ENCODE measurements at regions not wholly inside any gene's neighbourhood (a gene's known extent, or its start where the extent isn't known, plus 50 kb on each side); places are given as distances from the start of the nearest gene placed in this dataset.
"Not testable (repeated sequence)": the region's sequence is repeated elsewhere in the genome, so short reads cannot be mapped to it uniquely, and the experiment has no call there.

DNA sequence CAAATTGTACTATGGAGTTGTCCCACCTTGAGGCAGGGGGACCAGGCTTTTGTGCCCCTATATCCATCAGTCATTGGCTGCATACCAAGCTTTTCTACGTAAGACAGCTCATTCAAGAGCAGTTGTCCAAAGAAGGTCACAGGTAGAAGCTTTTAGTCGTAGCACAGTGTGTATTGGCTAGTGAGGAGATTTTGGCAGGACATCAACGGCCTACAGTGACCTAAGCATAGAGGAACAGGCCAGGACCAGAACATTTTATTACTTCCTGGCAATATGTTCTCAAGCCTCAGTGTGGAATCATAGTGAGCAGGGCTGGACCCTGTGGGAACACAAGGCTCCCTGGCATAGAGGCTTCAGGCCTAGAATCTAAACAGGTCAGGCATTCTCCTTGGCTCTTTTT is 105.4 kb upstream of the ANKRD28 start:
- DNase-seq (ENCODE audit: low read depth), result no peak
- TF ChIP-seq, protein P1, sequence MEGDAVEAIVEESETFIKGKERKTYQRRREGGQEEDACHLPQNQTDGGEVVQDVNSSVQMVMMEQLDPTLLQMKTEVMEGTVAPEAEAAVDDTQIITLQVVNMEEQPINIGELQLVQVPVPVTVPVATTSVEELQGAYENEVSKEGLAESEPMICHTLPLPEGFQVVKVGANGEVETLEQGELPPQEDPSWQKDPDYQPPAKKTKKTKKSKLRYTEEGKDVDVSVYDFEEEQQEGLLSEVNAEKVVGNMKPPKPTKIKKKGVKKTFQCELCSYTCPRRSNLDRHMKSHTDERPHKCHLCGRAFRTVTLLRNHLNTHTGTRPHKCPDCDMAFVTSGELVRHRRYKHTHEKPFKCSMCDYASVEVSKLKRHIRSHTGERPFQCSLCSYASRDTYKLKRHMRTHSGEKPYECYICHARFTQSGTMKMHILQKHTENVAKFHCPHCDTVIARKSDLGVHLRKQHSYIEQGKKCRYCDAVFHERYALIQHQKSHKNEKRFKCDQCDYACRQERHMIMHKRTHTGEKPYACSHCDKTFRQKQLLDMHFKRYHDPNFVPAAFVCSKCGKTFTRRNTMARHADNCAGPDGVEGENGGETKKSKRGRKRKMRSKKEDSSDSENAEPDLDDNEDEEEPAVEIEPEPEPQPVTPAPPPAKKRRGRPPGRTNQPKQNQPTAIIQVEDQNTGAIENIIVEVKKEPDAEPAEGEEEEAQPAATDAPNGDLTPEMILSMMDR (conservative IDR thresholded peaks at IDR 0.05; ENCODE audit: low read depth, low read length), result no peak
- no peak overlapping the region for H3K4me3 ChIP-seq (ENCODE audit: low read depth, low read length)

GRCh38 chr3:15903759-15904720 is 106.3 kb upstream of the ANKRD28 start:
- no peak for DNase-seq (ENCODE audit: low read depth)
- TF ChIP-seq, protein P1 (conservative IDR thresholded peaks at IDR 0.05; ENCODE audit: low read depth, low read length), result no peak
- no peak overlapping the region for H3K4me3 ChIP-seq (ENCODE audit: low read depth, low read length)

DNA sequence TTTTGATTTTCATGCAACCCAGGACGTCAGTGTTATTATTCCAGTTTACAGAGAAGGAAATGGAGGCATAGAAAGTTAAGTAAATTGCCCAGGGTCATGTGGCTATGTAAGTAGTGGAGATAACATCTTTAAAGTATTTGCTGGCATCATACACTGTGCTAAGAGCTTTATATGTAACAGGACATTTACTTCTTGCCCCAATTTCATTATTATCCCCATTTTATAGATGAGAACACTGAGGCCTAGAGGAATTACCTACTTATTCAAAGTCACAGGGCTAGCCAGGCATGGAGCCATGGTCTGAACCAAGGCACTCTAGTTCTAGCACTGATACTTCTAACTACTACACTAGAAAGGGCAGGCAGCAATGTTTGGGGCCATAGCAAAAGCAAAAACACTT is 107.3 kb upstream of the ANKRD28 start:
- no peak for DNase-seq (ENCODE audit: low read depth)
- TF ChIP-seq, protein P1 (conservative IDR thresholded peaks at IDR 0.05; ENCODE audit: low read depth, low read length), result no peak
- no peak overlapping the region for H3K4me3 ChIP-seq (ENCODE audit: low read depth, low read length)

DNA sequence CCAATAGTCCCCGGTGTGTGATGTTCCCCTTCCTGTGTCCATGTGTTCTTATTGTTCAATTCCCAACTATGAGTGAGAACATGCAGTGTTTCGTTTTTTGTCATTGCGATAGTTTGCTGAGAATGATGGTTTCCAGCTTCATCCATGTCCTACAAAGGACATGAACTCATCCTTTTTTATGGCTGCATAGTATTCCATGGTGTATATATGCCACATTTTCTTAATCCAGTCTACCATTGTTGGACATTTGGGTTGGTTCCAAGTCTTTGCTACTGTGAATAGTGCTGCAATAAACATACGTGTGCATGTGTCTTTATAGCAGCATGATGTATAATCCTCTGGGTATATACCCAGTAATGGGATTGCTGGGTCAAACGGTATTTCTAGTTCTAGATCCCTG is 109.6 kb upstream of the ANKRD28 start:
- not testable (repeated sequence) for H3K4me3 ChIP-seq (ENCODE audit: low read depth, low read length); DNase-seq (ENCODE audit: low read depth)

GRCh38 chr3:15918988-15919387 is 121.2 kb upstream of the ANKRD28 start:
- TF ChIP-seq, protein P1 (conservative IDR thresholded peaks at IDR 0.05; ENCODE audit: low read depth, low read length), result no peak
- DNase-seq (ENCODE audit: low read depth), result no peak
- no peak overlapping the region for H3K4me3 ChIP-seq (ENCODE audit: low read depth, low read length)

DNA sequence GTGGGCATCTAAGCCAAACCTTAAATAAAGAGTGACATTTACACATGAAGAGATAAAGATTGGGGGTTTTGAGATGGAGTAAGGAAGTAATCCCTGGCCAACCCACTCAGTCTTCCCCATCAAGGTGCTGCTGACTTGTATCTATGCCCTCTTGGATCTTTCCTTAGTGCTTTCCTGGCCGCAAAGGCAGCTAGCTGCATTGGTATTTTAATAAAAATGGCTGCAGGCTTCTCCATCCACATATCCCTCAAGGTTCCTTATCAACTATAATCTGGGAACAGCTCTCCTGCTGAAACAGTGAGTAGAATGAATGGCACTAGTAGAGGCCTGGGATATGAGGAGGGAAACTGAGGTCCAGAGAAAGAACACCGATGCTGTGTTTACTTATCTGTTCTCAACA is 122.2 kb upstream of the ANKRD28 start:
- TF ChIP-seq, protein P1 (conservative IDR thresholded peaks at IDR 0.05; ENCODE audit: low read depth, low read length), result no peak
- H3K4me3 ChIP-seq (ENCODE audit: low read depth, low read length), result no peak overlapping the region
- DNase-seq (ENCODE audit: low read depth), result no peak

DNA sequence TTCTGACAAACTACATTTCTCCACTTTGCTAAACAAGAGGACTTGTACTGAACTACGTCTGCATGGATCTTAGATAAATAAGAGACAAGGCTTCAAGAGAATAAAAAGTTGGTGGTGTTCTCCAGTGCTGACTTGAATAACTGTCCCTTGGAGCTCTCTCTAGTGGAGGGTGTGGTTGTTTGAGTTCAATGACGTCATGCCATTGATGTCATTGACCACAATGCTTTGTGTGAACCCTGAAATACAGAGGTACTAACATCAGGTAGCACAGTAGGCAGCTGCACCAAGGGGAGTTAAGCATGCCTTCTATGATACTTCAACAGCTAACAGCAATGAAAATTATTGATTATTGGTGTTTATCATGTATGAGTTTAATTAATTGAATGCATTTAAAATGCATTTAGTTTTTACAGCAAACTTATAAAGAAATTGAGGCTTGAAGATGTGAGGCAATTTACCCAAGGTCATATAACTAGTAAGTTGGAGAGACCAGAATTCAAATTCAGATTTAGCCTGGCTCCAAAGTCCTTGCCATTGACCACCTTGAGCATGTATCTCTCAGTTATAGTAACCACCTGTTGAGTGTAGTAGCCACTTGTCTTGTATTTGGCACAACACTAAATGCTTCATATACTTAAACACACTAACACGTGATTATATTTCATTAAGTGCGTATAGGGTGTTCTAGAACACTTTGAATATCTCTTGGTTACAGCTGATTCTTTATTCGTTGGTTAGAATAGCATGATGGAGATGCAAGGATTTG is 126.0 kb upstream of the ANKRD28 start:
- H3K4me3 ChIP-seq (ENCODE audit: low read depth, low read length), result no peak overlapping the region
- TF ChIP-seq, protein P1 (conservative IDR thresholded peaks at IDR 0.05; ENCODE audit: low read depth, low read length), result no peak
- DNase-seq (ENCODE audit: low read depth), result no peak
